SH-SY5Y (cell line): ENCODE measurements at regions not wholly inside any gene's neighbourhood (a gene's known extent, or its start where the extent isn't known, plus 50 kb on each side); places are given as distances from the start of the nearest gene placed in this dataset.

Experiments
- GATA2 ChIP-seq: IDR thresholded peaks from 2 replicates; pipeline ENCODE4 v1.6.1; 2011; ENCODE audit warnings: mild to moderate bottlenecking, low read depth, low read length
- GATA3 ChIP-seq: IDR thresholded peaks from 2 replicates; pipeline ENCODE4 v1.6.1; 2011; ENCODE audit warnings: low read depth, mild to moderate bottlenecking, low read length, moderate library complexity

DNA sequence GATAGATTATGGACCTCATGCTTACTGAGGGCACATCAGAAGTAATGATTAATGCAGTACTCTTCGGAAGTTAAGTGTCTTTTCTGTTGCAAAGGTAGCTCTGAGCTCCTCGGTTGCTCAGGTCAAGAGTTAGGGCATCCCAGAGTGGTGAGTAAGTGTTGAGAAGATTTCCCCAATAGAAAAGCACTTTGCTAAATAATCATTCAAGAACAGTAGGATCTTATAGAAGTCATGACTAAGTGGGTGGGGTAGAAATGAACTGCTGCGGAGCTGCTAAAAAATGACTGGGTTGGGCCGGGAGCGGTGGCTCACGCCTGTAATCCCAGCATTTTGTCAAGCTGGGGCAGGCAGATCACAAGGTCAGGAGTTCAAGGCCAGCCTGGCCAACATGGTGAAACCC is 648.6 kb upstream of the CAMK1G start:
- TF ChIP-seq GATA2 (no peak), GATA3 (no peak)
